Keratinocyte (primary cell): ENCODE measurements at regions not wholly inside any gene's neighbourhood (a gene's known extent, or its start where the extent isn't known, plus 50 kb on each side); places are given as distances from the start of the nearest gene placed in this dataset.

Experiments
- DNase-seq: peaks from one replicate; pipeline ENCODE4 v3.0.0-alpha.2; 2011; ENCODE audit warnings: low read depth, missing footprints, low spot score
- FAIRE-seq: peaks from 2 replicates; lab custom pipeline; 2011; peaks lifted over from hg19 to GRCh38; lab: Jason Lieb, UNC
- H2AFZ ChIP-seq: 2 replicates; pipeline ENCODE4 v1.6.0; 2012; ENCODE audit warnings: low read length, control low read depth, inconsistent platforms; ENCODE audit not compliant: control insufficient read depth
- H3K27ac ChIP-seq: 2 replicates; pipeline ENCODE4 v1.5.1; 2011; ENCODE audit warnings: low read length; ENCODE audit not compliant: control insufficient read depth, insufficient read depth
- H3K27me3 ChIP-seq: 3 replicates; pipeline ENCODE4 v1.6.0; 2011; ENCODE audit warnings: low read length; ENCODE audit not compliant: control insufficient read depth, insufficient read depth; ENCODE audit errors: extremely low read depth
- H3K36me3 ChIP-seq, 2 experiments: 2 replicates in 1 of 2; 3 replicates in 1 of 2; pipeline ENCODE4 v1.5.1; 2011; ENCODE audit warnings: low read length in 2 of 2, mild to moderate bottlenecking in 1 of 2; ENCODE audit not compliant: control insufficient read depth in 2 of 2, insufficient read depth in 2 of 2; ENCODE audit errors: extremely low read depth in 1 of 2
- H3K4me1 ChIP-seq: 3 replicates; pipeline ENCODE4 v1.5.1; 2011; ENCODE audit warnings: low read length; ENCODE audit not compliant: control insufficient read depth, insufficient read depth; ENCODE audit errors: extremely low read depth
- H3K4me2 ChIP-seq: 3 replicates; pipeline ENCODE4 v1.6.0; 2011; ENCODE audit warnings: low read depth, low read length; ENCODE audit not compliant: control insufficient read depth, insufficient read depth; ENCODE audit errors: extremely low read depth
- H3K4me3 ChIP-seq, 3 experiments: fragments of 200-600 bp in 1 of 3; sonication (generic) in 1 of 3; 2 replicates in 2 of 3; 3 replicates in 1 of 3; pipeline ENCODE4 v1.5.1; 2011 to 2016; ENCODE audit warnings: low read length in 3 of 3, mild to moderate bottlenecking in 3 of 3, control low read depth in 2 of 3, inconsistent platforms in 1 of 3, low read depth in 1 of 3, mixed read lengths in 1 of 3, mixed run types in 1 of 3, moderate library complexity in 1 of 3; ENCODE audit not compliant: control insufficient read depth in 2 of 3, insufficient read depth in 2 of 3; ENCODE audit errors: extremely low read depth in 1 of 3
- H3K79me2 ChIP-seq: 2 replicates; pipeline ENCODE4 v1.6.0; 2012; ENCODE audit warnings: low read length; ENCODE audit not compliant: control insufficient read depth, insufficient read depth
- H3K9ac ChIP-seq: 3 replicates; pipeline ENCODE4 v1.6.0; 2011; ENCODE audit warnings: low read length; ENCODE audit not compliant: control insufficient read depth, insufficient read depth; ENCODE audit errors: extremely low read depth
- H3K9me1 ChIP-seq: 3 replicates; pipeline ENCODE4 v1.6.0; 2011; ENCODE audit warnings: low read length; ENCODE audit not compliant: control insufficient read depth, insufficient read depth; ENCODE audit errors: extremely low read depth
- H3K9me3 ChIP-seq: 2 replicates; pipeline ENCODE4 v1.5.1; 2012; ENCODE audit warnings: low read depth, low read length; ENCODE audit not compliant: control insufficient read depth
- H4K20me1 ChIP-seq: 3 replicates; pipeline ENCODE4 v1.6.0; 2011; ENCODE audit warnings: low read length; ENCODE audit not compliant: control insufficient read depth, insufficient read depth; ENCODE audit errors: extremely low read depth
- CTCF ChIP-seq, 3 experiments: IDR thresholded peaks in 1 of 3; conservative IDR thresholded peaks in 1 of 3; optimal IDR thresholded peaks in 1 of 3; 2 replicates in 2 of 3; 3 replicates in 1 of 3; pipeline versions ENCODE3 to v1.5.1; 2011; ENCODE audit warnings: low read length in 3 of 3, mild to moderate bottlenecking in 3 of 3, moderate library complexity in 2 of 3, control low read depth in 1 of 3, inconsistent platforms in 1 of 3; ENCODE audit not compliant: insufficient read depth in 2 of 3; ENCODE audit errors: extremely low read depth in 1 of 3
- EZH2 ChIP-seq: IDR thresholded peaks from one replicate; pipeline ENCODE4 v1.6.1; 2012; ENCODE audit warnings: inconsistent platforms, mild to moderate bottlenecking, low read length, moderate library complexity
- dilution Hi-C: fragments of 300-500 bp; cut with MboI; formaldehyde crosslinking; loops from one replicate; pipeline ENCODE4 v1.7.0; 2020; ENCODE audit warnings: low sequenced_read_pairs; ENCODE audit not compliant: extremely low pct_ligation_motif_present

GRCh38 chr17:74148901-74149596 is 54.4 kb upstream of the RPL38 start:
- Histone ChIP-seq H2AFZ (no peak overlapping the region), H3K9me3 (no peaks in the 10 kb centered on the region), H3K79me2 (no peaks in the 10 kb centered on the region), H3K9me1 (no peaks in the 10 kb centered on the region), H3K4me1 (no peaks in the 10 kb centered on the region), H3K4me3 (no peak overlapping the region), H3K27ac (no peak overlapping the region), H4K20me1 (no peaks in the 10 kb centered on the region), H3K9ac (no peak overlapping the region), H3K27me3 (no peaks in the 10 kb centered on the region), H3K4me2 (no peak overlapping the region), H3K36me3 (no peaks in the 10 kb centered on the region)
- FAIRE-seq = no peak
- dilution Hi-C loops = no loop called here
- TF ChIP-seq EZH2 (no peak), CTCF (optimal IDR thresholded peaks at IDR 0.05 in 1 of 3, IDR thresholded peaks at IDR 0.05 in 1 of 3, conservative IDR thresholded peaks at IDR 0.05 in 1 of 3; ENCODE audit: extremely low read depth in 1 of 3, insufficient read depth in 2 of 3, low read length in 3 of 3) (no peak)
- no peak for DNase-seq

DNA sequence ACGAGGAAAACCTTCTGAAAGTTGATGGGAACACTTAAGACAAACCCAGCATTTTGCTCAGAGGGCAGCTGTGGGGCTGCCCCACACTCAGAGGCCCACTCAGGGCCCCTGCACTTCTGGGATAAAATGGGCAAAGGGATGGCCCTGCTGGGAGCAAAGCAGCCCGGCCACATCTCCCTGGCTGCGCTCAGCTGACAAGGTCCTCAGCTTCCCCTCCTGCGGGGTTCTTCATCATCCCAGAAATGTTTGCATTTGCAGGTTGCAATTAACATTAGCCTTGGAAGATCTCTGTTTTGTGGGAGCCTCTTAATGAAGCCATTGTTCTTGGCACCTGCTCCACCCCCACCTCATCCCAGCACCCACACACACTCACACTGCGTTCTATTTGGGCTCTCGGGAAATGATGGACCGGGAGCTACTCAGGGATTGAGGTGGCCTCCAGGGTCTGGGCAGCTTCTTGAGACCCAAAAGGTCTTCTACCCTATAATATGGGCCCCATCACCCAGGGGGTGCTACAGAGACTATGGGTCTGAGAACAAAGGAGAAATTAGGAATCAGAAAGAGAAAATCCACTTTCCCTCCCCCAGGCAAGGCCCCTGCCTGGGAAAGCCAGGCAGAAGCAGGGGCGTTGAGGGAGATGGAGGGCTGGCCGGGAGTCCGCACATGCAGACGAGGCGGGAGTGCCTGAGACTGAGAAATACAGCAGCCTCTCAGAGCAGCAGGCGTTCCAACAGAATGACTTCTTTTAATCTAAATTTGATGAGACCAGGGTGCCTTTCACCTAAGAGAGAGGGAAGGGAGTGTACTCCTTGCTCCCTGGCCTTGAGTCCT is 53.7 kb upstream of the RPL38 start:
- H3K79me2 ChIP-seq = no peaks in the 10 kb centered on the region
- no peak overlapping the region for H3K4me3 ChIP-seq
- H3K4me2 ChIP-seq = no peak overlapping the region
- H2AFZ ChIP-seq = no peak overlapping the region
- H3K27ac ChIP-seq = no peak overlapping the region
- no peaks in the 10 kb centered on the region for H3K9me3 ChIP-seq
- DNase-seq (no peak), FAIRE-seq (no peak)
- no peaks in the 10 kb centered on the region for H4K20me1 ChIP-seq
- no peaks in the 10 kb centered on the region for H3K36me3 ChIP-seq
- dilution Hi-C loops = no loop called here
- H3K9me1 ChIP-seq = no peaks in the 10 kb centered on the region
- H3K4me1 ChIP-seq = no peaks in the 10 kb centered on the region
- H3K27me3 ChIP-seq = no peaks in the 10 kb centered on the region
- TF ChIP-seq CTCF (optimal IDR thresholded peaks at IDR 0.05 in 1 of 3, IDR thresholded peaks at IDR 0.05 in 1 of 3, conservative IDR thresholded peaks at IDR 0.05 in 1 of 3; ENCODE audit: extremely low read depth in 1 of 3, insufficient read depth in 2 of 3, low read length in 3 of 3) (no peak), EZH2 (no peak)
- no peak overlapping the region for H3K9ac ChIP-seq
